PC-3 (cell line): ENCODE measurements at regions not wholly inside any gene's neighbourhood (a gene's known extent, or its start where the extent isn't known, plus 50 kb on each side); places are given as distances from the start of the nearest gene placed in this dataset.

ENCODE experiments used
- CTCF ChIP-seq: fragments of 300-600 bp; sonication (generic); conservative IDR thresholded peaks from 2 replicates; pipeline ENCODE4 v1.5.1; 2017; ENCODE audit warnings: antibody characterized with exemption, low read depth, mild to moderate bottlenecking, low read length
- EZH2 ChIP-seq: fragments of 300-600 bp; sonication (generic); IDR thresholded peaks from one replicate; pipeline ENCODE4 v1.6.1; 2017; ENCODE audit warnings: antibody characterized with exemption, mild to moderate bottlenecking, low read length; ENCODE audit not compliant: unreplicated experiment

- TF ChIP-seq CTCF (no peak), EZH2 (no peak)
Measured at GRCh38 chr2:71744781-71745180, 291.4 kb downstream of the DYSF start.
